AML-193 (cell line): ENCODE measurements at regions not wholly inside any gene's neighbourhood (a gene's known extent, or its start where the extent isn't known, plus 50 kb on each side); places are given as distances from the start of the nearest gene placed in this dataset.

ENCODE experiments used
- DNase-seq, 2 experiments: peaks; one replicate each; lab custom pipeline; 2025; lab: John Stamatoyannopoulos, UW

GRCh38 chr12:124428792-124429281 lies 133.9 kb downstream of the RFLNA start:
- no peak for DNase-seq

GRCh38 chr12:124428136-124428791 lies 133.4 kb downstream of the RFLNA start:
- no peak for DNase-seq

GRCh38 chr12:124426594-124427555 lies 132.0 kb downstream of the RFLNA start:
- no peak for DNase-seq

DNA sequence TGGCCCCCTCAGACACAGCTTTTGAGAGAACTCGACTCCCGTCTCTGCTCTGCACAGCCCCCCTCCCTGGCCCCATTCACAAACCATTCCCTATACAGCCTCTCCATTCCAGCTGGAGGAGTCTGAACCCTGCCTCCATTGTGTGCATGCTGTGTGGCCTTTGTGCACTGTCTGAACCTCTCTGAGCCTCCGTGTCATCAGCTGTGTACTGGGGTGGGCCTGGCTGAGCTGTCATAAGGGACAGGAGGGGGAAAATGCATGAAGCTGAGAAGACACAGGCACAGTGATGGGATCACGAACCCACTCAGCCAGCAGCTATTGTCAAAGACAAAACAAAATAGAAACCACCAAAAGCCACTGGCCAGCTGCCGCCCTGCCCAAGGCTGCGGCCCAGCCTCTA lies 130.8 kb downstream of the RFLNA start:
- DNase-seq, result no peak

DNA sequence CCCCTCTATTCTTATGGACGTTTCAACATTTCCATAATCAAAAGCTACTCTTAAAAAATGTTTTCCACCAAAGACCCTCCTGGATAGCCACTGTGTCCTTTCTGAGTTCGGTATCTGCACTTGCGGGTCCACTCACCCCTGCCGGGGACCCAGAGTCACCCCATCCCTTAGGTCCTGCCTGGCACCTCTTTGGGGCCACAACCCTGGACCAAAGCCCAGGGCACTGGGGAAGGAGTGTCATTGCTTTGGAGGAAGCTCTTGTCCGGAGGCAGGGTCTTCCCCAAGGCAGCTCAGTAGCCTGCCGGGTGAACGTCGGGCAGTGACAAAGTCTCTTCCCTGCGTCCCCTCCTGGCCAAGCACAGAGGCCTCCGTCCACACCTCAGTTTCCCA lies 129.6 kb downstream of the RFLNA start:
- no peak for DNase-seq

GRCh38 chr12:124423761-124424515 lies 129.0 kb downstream of the RFLNA start:
- no peak for DNase-seq

DNA sequence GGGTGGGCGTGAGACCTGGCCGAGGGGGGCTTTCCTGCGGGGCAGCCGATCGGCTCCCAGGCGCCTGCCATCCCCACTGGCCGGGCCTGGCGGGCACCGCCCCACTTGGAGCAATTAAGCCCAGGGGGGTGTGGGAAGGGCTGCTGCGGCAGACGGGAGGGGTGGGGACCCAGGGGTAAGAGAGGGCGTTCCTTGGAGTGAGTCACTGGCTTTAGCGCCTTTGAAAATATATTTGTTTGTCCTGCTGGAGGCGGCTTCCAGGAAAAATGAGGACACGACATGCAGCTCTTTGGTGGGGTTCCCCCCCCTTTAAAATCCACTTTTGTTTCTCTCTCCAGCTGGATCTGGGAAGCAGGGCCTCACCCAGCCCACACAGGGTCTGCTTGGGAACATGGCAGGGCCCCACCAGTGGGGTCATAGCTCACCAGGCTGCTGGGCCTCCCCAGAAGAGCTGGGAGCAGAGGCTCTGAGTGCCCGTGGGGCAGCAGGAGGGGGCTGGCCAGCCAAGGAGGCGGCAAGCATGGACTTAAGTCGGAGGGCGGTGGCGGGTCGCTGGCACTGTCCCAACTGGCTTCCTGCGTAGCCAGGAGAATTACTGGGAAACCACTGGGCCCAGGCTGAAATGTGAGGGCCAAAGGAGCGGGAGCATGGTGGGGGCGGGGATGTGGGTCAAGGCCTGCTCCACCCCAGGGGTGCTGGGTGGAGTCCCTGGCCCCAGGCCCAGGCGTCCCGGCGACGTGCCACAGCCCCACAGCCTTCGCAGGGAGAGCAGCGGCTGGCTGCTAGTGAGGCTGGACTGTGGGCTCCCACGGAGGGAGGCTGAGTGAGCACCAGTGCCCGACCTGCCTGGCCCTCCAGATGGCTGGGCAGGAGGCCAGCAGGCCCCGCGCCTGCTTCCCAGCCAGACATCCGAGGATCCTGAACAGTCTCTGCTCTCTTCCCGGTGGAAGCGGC lies 128.0 kb downstream of the RFLNA start:
- no peak for DNase-seq

DNA sequence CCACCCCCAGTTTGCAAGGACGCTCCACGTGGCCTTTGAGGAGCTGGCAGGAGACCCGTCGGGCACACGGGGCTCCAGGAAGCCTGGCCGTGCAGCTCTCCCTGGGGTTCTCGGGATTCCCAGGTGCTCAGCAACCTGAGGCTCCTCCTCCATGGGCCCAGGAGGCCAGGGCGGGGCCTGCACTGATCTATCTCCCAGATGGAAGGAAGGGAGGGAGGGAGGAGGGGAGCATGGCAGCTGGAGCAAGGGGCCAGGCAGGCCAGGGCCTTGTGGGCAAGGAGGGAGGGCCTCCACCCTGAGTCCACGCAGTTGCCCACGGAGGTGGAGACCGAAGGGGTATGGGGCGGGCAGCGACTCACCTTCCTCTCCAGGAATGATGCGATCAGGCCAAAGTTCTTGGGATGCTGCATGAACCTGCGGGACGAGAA lies 127.3 kb downstream of the RFLNA start:
- DNase-seq, result no peak

DNA sequence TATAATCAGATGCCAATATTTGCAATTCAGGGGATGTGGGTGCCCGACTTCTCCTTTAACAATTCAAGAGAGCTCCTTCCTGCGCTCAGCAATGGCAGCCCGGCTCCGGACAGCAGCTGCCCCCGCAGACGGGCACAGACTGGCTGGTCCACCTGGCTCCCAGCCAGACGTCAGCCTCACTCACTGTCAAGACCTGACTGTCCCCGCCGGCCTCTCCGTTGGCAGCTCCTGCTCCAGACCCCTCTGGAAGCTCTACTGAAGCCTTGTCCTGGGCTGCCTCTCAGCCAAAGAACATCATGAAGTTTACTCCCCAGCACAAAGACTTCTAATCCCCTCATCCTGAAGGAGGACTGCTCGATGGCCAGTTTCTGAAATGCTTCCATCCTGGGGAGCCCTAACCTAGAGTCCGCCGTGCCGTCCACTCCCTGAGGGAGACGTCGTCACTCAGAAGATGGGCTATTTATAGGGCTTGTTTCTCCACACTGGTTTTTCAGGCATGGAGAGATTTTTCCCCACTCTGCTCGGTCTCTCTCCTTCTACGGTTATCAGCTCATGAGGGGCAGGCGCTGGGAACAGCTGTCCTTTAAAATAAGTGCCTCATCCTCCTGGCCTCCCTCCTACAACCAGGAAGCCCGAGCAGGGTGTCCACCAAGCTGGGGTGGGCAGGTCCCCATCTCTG lies 126.2 kb downstream of the RFLNA start:
- no peak for DNase-seq

GRCh38 chr12:124420041-124420995 lies 125.4 kb downstream of the RFLNA start:
- DNase-seq, result no peak

DNA sequence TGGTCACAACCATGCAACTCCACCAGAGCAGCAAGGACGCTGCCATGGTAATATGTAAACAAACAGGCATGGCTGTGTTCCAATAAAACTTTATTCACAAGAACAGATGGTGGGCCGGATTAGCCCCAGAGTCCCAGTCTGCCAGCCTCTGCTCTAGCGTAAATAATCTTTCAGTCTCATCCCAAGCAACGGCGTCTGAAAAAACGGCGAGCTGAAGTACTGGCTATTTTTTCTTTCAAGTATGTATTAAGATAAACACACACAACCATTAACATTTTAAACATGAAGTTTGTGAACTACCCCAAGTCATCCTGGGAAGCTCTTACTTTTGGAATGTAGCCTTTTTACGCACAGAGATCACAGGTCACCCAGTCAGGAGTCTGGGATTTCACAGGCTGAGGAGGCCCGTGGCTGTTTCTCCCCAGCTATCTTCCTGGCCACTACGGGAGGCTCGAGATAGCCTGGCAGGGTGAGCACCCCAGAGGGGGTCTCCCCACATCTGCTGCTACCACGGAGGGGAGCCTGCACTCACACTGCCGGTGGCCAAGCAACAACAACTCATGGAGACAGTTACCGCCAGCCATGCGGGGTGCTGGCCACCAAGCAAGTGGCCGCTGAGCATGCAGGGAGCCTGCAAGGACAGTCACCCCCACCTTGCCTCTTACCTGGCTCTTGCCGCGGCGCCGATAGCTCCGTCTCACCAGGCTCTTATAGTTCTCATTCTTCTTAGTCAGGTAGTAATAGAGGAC lies 124.6 kb downstream of the RFLNA start:
- DNase-seq, result no peak

- DNase-seq, result no peak
Observed at GRCh38 chr12:124418791-124419190, 123.9 kb downstream of the RFLNA start.

- no peak for DNase-seq
Observed at GRCh38 chr12:124418156-124418555, 123.3 kb downstream of the RFLNA start.

GRCh38 chr12:124416516-124417395 lies 121.9 kb downstream of the RFLNA start:
- no peak for DNase-seq

DNA sequence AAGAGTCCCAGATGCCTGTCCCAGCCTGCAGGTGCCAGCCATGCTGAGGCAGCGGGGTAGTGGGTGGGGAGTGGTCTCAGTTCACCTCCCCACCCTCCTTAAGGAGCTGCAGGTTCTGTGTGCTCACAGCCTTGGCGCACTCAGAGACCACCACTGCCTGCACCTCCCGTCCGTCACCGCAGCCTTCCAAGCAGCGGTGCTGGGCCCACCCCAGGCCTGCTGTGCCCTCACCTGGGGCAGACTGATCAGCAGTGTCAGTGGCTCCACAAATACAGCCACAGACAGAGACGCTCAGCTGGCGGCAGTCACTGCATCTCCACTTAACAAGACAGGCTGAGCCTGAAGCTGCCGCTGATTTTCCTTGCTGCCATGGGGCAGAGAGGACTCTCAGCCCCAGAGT lies 120.2 kb downstream of the RFLNA start:
- DNase-seq, result no peak

- DNase-seq, result no peak
Observed at GRCh38 chr12:124413915-124414314, 119.0 kb downstream of the RFLNA start.

DNA sequence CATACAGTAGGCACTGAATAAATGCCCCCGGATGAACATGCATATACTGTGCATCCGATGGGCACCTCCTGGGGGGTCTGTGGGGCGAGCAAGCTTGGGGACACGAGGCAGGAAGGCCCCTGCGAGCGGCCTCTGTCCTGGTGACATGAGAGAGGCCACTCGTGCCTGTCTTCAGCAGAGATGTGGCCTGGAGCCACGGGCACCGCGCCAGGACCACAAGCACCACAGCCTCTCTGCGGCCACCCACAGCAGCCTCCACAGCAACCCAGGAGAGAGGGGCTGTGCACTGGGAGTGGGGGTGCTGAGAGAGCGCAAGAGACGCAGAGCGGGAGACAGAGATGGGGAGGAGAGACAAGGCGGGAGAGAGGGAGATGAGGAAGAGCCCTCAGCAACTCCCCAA lies 118.5 kb downstream of the RFLNA start:
- DNase-seq, result no peak

DNA sequence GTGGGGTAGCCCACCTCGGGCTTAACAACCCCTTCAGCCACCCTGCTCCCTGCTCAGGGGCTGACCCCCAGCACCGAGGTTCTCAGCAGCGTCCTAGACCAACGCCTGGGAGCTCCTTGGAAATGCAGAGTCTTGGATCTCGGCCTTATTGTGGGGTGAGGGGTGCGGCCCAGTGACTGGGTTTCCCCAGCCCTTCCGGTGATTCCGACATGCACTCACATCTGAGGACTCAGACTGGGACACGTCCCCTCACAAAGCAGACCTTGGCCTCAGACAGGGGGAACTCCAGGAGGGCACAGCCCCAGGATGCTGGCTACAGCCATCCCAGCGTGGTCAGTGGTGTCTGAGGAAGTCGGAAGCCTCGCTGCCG lies 117.7 kb downstream of the RFLNA start:
- DNase-seq, result no peak
